Lower leg skin (tissue), 4 donors: ENCODE measurements at regions not wholly inside any gene's neighbourhood (a gene's known extent, or its start where the extent isn't known, plus 50 kb on each side); places are given as distances from the start of the nearest gene placed in this dataset.

Experiments used
- DNase-seq, 2 donors: peaks; one replicate each; pipeline ENCODE4 v3.0.0-alpha.2; 2019; ENCODE audit warnings: low spot score in 2 of 2
- H3K4me3 ChIP-seq: fragments of 200-600 bp; sonication (generic); 2 replicates; pipeline ENCODE4 v1.5.1; 2017; ENCODE audit warnings: mild to moderate bottlenecking, low read depth; ENCODE audit not compliant: poor library complexity, severe bottlenecking
- POLR2A ChIP-seq, 2 donors: fragments of 450-650 bp; IDR thresholded peaks; one replicate each; pipeline ENCODE4 v1.6.1; 2016 to 2017; ENCODE audit warnings: antibody characterized with exemption in 2 of 2, mild to moderate bottlenecking in 1 of 2, moderate library complexity in 1 of 2
- WGBS, 2 donors: methylation state at CpG; one replicate each; pipeline ENCODE4 v1.1.5; 2018; 5-methylcytosine and 5-hydroxymethylcytosine counted together
- intact Hi-C: fragments of 100-400 bp; cut with DNase I; formaldehyde crosslinking; loops from one replicate; pipeline ENCODE4 v1.15.0; 2023; ENCODE audit warnings: low total_unique reads
- TF ChIP-seq, protein P1 (sequence below), 3 donors: fragments of 450-650 bp; IDR thresholded peaks; one replicate each; pipeline ENCODE4 v1.5.1; 2016; ENCODE audit warnings: antibody characterized with exemption in 3 of 3, mild to moderate bottlenecking in 3 of 3, moderate library complexity in 2 of 3

DNA sequence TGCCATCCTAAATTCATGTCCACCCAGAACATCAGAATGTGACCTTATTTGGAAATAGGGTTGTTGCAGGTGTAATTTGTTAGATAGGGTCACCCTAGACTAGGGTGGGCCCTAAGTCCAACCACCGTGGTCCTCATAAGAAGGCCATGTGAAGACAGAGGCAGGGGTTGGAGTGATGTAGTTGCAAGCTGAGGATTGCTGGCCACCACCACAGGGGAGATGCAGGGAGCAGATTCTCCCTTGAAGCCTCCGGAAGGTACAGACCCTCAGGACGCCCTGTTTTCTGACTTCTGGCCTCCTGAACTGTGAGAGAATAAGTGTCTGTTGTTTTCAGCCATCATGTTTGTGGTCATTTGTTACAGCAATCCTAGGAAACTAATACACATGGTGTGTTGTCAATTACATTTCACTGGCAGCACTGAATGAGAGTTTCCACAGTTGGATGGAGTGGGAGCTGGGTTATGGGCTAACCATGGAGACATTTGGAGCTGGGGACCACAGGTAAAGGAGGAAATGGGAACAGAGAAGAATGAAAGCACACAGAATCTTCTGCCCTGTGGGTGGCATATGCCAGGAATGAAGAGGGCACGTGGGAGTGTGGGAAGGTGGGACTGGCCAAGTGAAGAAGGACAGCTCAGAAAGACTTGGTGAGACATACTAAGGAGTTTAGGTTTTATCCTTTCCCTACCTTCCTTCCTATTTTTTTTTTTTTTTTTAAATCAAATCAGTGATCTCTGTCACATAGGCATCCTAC lies 266.0 kb downstream of the MYCN start:
- no peak for DNase-seq
- no peak for TF ChIP-seq POLR2A (IDR thresholded peaks at IDR 0.05)
- TF ChIP-seq, protein P1, sequence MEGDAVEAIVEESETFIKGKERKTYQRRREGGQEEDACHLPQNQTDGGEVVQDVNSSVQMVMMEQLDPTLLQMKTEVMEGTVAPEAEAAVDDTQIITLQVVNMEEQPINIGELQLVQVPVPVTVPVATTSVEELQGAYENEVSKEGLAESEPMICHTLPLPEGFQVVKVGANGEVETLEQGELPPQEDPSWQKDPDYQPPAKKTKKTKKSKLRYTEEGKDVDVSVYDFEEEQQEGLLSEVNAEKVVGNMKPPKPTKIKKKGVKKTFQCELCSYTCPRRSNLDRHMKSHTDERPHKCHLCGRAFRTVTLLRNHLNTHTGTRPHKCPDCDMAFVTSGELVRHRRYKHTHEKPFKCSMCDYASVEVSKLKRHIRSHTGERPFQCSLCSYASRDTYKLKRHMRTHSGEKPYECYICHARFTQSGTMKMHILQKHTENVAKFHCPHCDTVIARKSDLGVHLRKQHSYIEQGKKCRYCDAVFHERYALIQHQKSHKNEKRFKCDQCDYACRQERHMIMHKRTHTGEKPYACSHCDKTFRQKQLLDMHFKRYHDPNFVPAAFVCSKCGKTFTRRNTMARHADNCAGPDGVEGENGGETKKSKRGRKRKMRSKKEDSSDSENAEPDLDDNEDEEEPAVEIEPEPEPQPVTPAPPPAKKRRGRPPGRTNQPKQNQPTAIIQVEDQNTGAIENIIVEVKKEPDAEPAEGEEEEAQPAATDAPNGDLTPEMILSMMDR (IDR thresholded peaks at IDR 0.05), result no peak
- intact Hi-C loops, result no loop called here
- no peak overlapping the region for H3K4me3 ChIP-seq
- WGBS, 2 donors, result 87 to 88% methylated on average over 4 of the region's 4 CpGs

DNA sequence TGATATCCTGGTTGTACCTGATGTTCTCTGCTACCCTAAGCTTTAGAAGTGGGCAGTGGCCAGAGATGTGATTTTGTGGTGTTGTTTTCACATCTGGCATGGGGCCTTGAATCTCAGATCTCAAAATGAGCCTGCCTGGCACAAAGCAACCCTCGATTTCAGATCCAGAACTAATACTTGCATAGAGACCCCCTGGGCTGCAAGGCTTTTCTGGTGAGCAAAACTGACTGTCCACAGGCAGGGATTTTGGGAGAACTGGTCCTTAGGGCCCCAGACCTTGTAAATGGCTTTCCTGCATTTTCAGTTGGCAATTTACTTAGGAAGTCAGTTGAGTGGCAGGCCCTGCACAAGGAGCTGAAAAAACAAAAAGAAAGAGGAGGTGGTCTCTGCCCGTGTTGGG lies 265.3 kb downstream of the MYCN start:
- TF ChIP-seq POLR2A (IDR thresholded peaks at IDR 0.05), result no peak
- TF ChIP-seq, protein P1 (IDR thresholded peaks at IDR 0.05), result no peak
- WGBS, 2 donors, result 70 to 76% methylated on average over 2 of the region's 2 CpGs
- intact Hi-C loops, result no loop called here
- DNase-seq, result no peak
- H3K4me3 ChIP-seq, result no peak overlapping the region

DNA sequence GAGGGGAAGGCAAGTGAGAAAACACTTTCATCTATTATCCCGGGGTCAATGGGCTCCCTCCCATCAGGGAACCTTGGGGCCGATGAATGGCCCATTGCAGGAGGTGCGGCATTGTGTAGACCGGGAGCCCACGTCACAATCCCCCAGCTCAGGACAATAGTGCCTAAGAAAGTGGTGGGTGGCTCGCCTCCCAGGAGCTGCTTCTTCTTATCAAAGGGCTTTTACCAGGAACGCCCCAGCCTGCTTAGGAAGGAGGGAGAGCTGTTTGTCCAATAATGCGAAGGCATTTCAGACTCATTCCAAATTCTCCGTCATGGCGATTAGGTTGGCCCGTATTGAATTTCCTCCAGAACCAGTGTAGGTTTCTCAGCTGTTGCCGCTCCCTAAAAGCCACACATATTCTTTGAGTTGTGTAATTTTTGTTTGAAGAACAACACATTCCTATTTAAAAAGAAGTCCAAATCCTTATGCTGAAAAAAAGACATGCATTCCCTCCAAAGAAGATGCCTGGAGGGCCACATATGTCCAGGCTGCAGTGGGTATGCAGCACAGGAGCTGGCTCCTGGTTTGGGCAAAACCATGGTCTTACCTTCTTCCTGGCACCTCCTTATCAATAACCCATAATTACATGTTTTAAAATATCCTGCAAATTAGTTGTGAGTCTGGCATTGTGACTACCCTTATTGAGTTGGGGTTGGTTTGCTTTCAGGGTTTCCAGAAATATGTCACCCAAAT lies 264.7 kb downstream of the MYCN start:
- 88 to 91% methylated on average over 12 of the region's 12 CpGs for WGBS, 2 donors

DNA sequence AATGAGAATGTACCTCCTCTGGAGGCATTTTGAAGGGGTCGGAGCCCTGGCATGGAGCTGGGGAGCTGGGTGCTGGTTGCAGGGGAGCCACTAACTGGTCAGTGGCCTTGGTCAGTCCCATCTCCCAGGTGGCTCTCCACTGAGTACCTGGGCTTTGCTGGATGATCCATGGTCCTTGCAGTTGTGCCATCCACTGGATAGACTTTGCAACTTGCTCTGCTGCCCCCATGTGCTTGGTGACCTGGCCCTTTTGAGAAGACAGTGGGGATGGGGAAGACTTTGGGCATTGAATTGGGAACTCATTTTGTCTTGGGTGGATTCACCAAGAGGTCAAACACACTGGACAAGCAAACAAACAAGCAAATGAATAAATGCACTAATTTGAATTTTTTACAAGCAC lies 263.9 kb downstream of the MYCN start:
- WGBS, 2 donors, result 100% methylated on average over 1 of the region's 1 CpG
- DNase-seq, result no peak
- no peak overlapping the region for H3K4me3 ChIP-seq
- intact Hi-C loops, result no loop called here
- no peak for TF ChIP-seq POLR2A (IDR thresholded peaks at IDR 0.05)
- TF ChIP-seq, protein P1 (IDR thresholded peaks at IDR 0.05), result no peak

More for the DNA sequence above, 264.7 kb downstream of the MYCN start:
- TF ChIP-seq POLR2A (IDR thresholded peaks at IDR 0.05), result no peak
- TF ChIP-seq, protein P1 (IDR thresholded peaks at IDR 0.05), result no peak
- DNase-seq, result no peak
- H3K4me3 ChIP-seq, result no peak overlapping the region
- intact Hi-C loops, result no loop called here

DNA sequence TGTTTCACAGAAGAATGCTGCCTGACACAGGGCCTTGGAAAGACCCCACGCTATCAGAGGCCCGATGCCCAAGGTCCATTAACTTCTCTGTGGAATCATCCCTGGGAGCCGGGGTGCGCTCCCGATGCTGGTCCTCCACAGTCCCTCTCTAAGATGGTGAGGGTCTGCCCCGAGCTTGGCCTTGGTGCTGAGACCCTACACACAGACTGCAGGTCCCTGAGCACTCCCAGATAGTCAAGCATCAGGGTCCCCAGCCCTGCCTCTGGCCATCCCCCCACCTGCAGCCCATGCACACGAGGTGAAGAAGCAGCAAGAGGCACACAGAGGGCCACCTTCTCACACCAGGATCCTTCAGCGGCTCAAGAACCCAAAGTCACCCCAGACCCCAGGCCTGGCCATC lies 263.3 kb downstream of the MYCN start:
- intact Hi-C loops, result no loop called here
- WGBS, 2 donors, result 93% methylated on average over 7 to 8 of the region's 8 CpGs
- TF ChIP-seq POLR2A (IDR thresholded peaks at IDR 0.05), result no peak
- TF ChIP-seq, protein P1 (IDR thresholded peaks at IDR 0.05), result no peak
- no peak overlapping the region for H3K4me3 ChIP-seq
- no peak for DNase-seq
